Renal cortical epithelial cell (primary cell): ENCODE measurements at regions not wholly inside any gene's neighbourhood (a gene's known extent, or its start where the extent isn't known, plus 50 kb on each side); places are given as distances from the start of the nearest gene placed in this dataset.

Source experiments
- DNase-seq: peaks from one replicate; pipeline ENCODE4 v3.0.0-alpha.2; 2011; ENCODE audit warnings: low read depth

GRCh38 chr11:111148121-111148520, 97.4 kb upstream of the POU2AF2 start:
- no peak for DNase-seq

- DNase-seq: no peak
These were observed 107.7 kb upstream of the POU2AF2 start for GRCh38 chr11:111137846-111138245.

- DNase-seq: no peak
These were observed 109.6 kb upstream of the POU2AF2 start for GRCh38 chr11:111135778-111136570.

- no peak for DNase-seq
These were observed 110.4 kb upstream of the POU2AF2 start for GRCh38 chr11:111135101-111135500.

- DNase-seq: no peak
These were observed 117.3 kb upstream of the POU2AF2 start for GRCh38 chr11:111128076-111128870.

GRCh38 chr11:111124724-111125123, 120.8 kb upstream of the POU2AF2 start:
- DNase-seq: no peak

- DNase-seq: no peak
These were observed 121.8 kb upstream of the POU2AF2 start for GRCh38 chr11:111123463-111124398.

- DNase-seq: no peak
These were observed 124.7 kb upstream of the POU2AF2 start for GRCh38 chr11:111120696-111121302.

GRCh38 chr11:111120161-111120560, 125.4 kb upstream of the POU2AF2 start:
- no peak for DNase-seq

- DNase-seq: no peak
These were observed 125.8 kb upstream of the POU2AF2 start for GRCh38 chr11:111119751-111120150.

GRCh38 chr11:111115890-111116289, 129.6 kb upstream of the POU2AF2 start:
- DNase-seq: no peak

- no peak for DNase-seq
These were observed 131.4 kb upstream of the POU2AF2 start for GRCh38 chr11:111114091-111114490.

GRCh38 chr11:111112614-111113013, 132.9 kb upstream of the POU2AF2 start:
- no peak for DNase-seq

GRCh38 chr11:111107501-111107900, 138.0 kb upstream of the POU2AF2 start:
- DNase-seq: no peak

- DNase-seq: no peak
These were observed 138.9 kb upstream of the POU2AF2 start for GRCh38 chr11:111106641-111107040.

- DNase-seq: no peak
These were observed 140.0 kb upstream of the POU2AF2 start for GRCh38 chr11:111105566-111105965.

GRCh38 chr11:111104185-111104584, 141.3 kb upstream of the POU2AF2 start:
- DNase-seq: no peak

- no peak for DNase-seq
These were observed 143.6 kb upstream of the POU2AF2 start for GRCh38 chr11:111101881-111102280.

- DNase-seq: no peak
These were observed 146.4 kb upstream of the POU2AF2 start for GRCh38 chr11:111099028-111099713.

- DNase-seq: no peak
These were observed 147.4 kb upstream of the POU2AF2 start for GRCh38 chr11:111098091-111098490.

GRCh38 chr11:111097191-111097590, 148.3 kb upstream of the POU2AF2 start:
- DNase-seq: peak; percentile 9
